IMR-90 (cell line): ENCODE measurements at regions not wholly inside any gene's neighbourhood (a gene's known extent, or its start where the extent isn't known, plus 50 kb on each side); places are given as distances from the start of the nearest gene placed in this dataset.

ENCODE experiments used
- ATAC-seq: fragments of 200-7000 bp; cut with Tn5 transposase; 2 replicates; pipeline ENCODE4 v1.9.1; 2020; ENCODE audit warnings: low read depth, mild to moderate bottlenecking, moderate library complexity
- BruUV-seq: library from RNA; stranded (reverse); fragments of 400-500 nt; replicated peaks from 2 replicates; lab custom pipeline; 2021; lab: Mats Ljungman, UMichigan
- CTCF ChIA-PET: fragments of 300-600 bp; formaldehyde crosslinking; extraction: SDS; loops from one replicate; lab custom pipeline; 2021; ENCODE audit warnings: antibody characterized with exemption; lab: Yijun Ruan, JAX
- POLR2A ChIA-PET: fragments of 300-600 bp; sonication (Branson Sonifier 250); formaldehyde crosslinking; loops from one replicate; lab custom pipeline; 2022; ENCODE audit warnings: antibody characterized with exemption; ENCODE audit not compliant: unreplicated experiment; lab: Charles Lee
- DNase-seq: peaks from one replicate; pipeline ENCODE4 v3.0.0; 2013
- H2AFZ ChIP-seq: replicated peaks from 2 replicates; pipeline ENCODE3; 2013; ENCODE audit warnings: low read length, mild to moderate bottlenecking; ENCODE audit not compliant: poor library complexity
- H2AK5ac ChIP-seq: 2 replicates; pipeline ENCODE4 v1.6.1; 2013; ENCODE audit warnings: low read depth, low read length, inconsistent platforms
- H2AK9ac ChIP-seq: replicated peaks from 2 replicates; pipeline ENCODE3; 2013; ENCODE audit warnings: mild to moderate bottlenecking, low read depth, low read length, moderate library complexity; ENCODE audit not compliant: poor library complexity
- H2BK120ac ChIP-seq: 2 replicates; pipeline ENCODE4 v1.6.1; 2013; ENCODE audit warnings: low read depth, low read length, inconsistent platforms
- H2BK15ac ChIP-seq: 3 replicates; pipeline ENCODE4 v1.6.1; 2013; ENCODE audit warnings: low read depth, low read length, inconsistent platforms
- H2BK20ac ChIP-seq: 2 replicates; pipeline ENCODE4 v1.6.1; 2013; ENCODE audit warnings: low read depth, mild to moderate bottlenecking, inconsistent platforms, low read length, moderate library complexity
- H2BK5ac ChIP-seq: 2 replicates; pipeline ENCODE4 v1.6.1; 2013; ENCODE audit warnings: mild to moderate bottlenecking, low read depth, low read length, inconsistent platforms; ENCODE audit not compliant: poor library complexity, severe bottlenecking
- H3K14ac ChIP-seq: replicated peaks from 2 replicates; pipeline ENCODE4 v1.6.1; 2013; ENCODE audit warnings: low read depth, low read length, inconsistent platforms
- H3K18ac ChIP-seq: 2 replicates; pipeline ENCODE4 v1.6.1; 2013; ENCODE audit warnings: low read depth, low read length, control low read depth
- H3K23ac ChIP-seq: 2 replicates; pipeline ENCODE4 v1.6.1; 2013; ENCODE audit warnings: low read depth, low read length, inconsistent platforms
- H3K27ac ChIP-seq: 2 replicates; pipeline ENCODE4 v1.5.1; 2013; ENCODE audit warnings: mild to moderate bottlenecking, control low read depth, low read length; ENCODE audit not compliant: insufficient read depth
- H3K27me3 ChIP-seq: 2 replicates; pipeline ENCODE4 v1.6.1; 2013; ENCODE audit warnings: low read length; ENCODE audit not compliant: control insufficient read depth, insufficient read depth
- H3K36me3 ChIP-seq: 2 replicates; pipeline ENCODE4 v1.6.1; 2013; ENCODE audit warnings: low read length, mixed read lengths; ENCODE audit not compliant: control insufficient read depth, insufficient read depth
- H3K4ac ChIP-seq: 2 replicates; pipeline ENCODE4 v1.6.1; 2013; ENCODE audit warnings: low read depth, low read length, inconsistent platforms
- H3K4me1 ChIP-seq: 2 replicates; pipeline ENCODE4 v1.6.1; 2013; ENCODE audit warnings: low read length, mixed read lengths; ENCODE audit not compliant: control insufficient read depth, insufficient read depth
- H3K4me2 ChIP-seq: 2 replicates; pipeline ENCODE4 v1.6.1; 2013; ENCODE audit warnings: low read depth, mild to moderate bottlenecking, control low read depth, low read length, moderate library complexity
- H3K4me3 ChIP-seq: 2 replicates; pipeline ENCODE4 v1.5.1; 2013; ENCODE audit warnings: low read depth, mild to moderate bottlenecking, control low read depth, low read length, moderate library complexity; ENCODE audit not compliant: insufficient read depth
- H3K56ac ChIP-seq: 2 replicates; pipeline ENCODE4 v1.6.1; 2013; ENCODE audit warnings: low read length, inconsistent platforms; ENCODE audit not compliant: insufficient read depth; ENCODE audit errors: extremely low read depth
- H3K79me1 ChIP-seq, 2 experiments: 2 replicates each; pipeline ENCODE4 v1.6.1; 2013; ENCODE audit warnings: low read length in 2 of 2, inconsistent platforms in 1 of 2, low read depth in 1 of 2
- H3K9ac ChIP-seq: 2 replicates; pipeline ENCODE4 v1.6.1; 2013; ENCODE audit warnings: low read depth, low read length, control low read depth
- H3K9me1 ChIP-seq: 2 replicates; pipeline ENCODE4 v1.6.1; 2013; ENCODE audit warnings: low read length, inconsistent platforms; ENCODE audit not compliant: insufficient read depth
- H3K9me3 ChIP-seq: 2 replicates; pipeline ENCODE4 v1.6.1; 2013; ENCODE audit warnings: low read length; ENCODE audit not compliant: control insufficient read depth, insufficient read depth
- H4K20me1 ChIP-seq: 2 replicates; pipeline ENCODE4 v1.6.1; 2013; ENCODE audit warnings: low read length, inconsistent platforms; ENCODE audit not compliant: insufficient read depth
- H4K5ac ChIP-seq: 2 replicates; pipeline ENCODE4 v1.6.1; 2013; ENCODE audit warnings: mild to moderate bottlenecking, low read depth, low read length, control low read depth
- H4K8ac ChIP-seq, 2 experiments: 2 replicates each; pipeline ENCODE4 v1.6.1; 2013; ENCODE audit warnings: low read depth in 2 of 2, low read length in 2 of 2, control low read depth in 1 of 2, inconsistent platforms in 1 of 2
- H4K91ac ChIP-seq: 2 replicates; pipeline ENCODE4 v1.6.1; 2013; ENCODE audit warnings: low read depth, low read length, inconsistent platforms; ENCODE audit not compliant: insufficient read depth
- BHLHE40 ChIP-seq: fragments of 150-350 bp; IDR thresholded peaks from 2 replicates; pipeline ENCODE4 v1.6.1; 2016; ENCODE audit warnings: mild to moderate bottlenecking, low read depth, low read length
- MAFK ChIP-seq: IDR thresholded peaks from 2 replicates; pipeline ENCODE4 v1.6.1; 2012; ENCODE audit warnings: low read depth, low read length, improper control_type of control experiment
- MAZ ChIP-seq: IDR thresholded peaks from 2 replicates; pipeline ENCODE4 v1.6.1; 2012; ENCODE audit warnings: low read depth, mild to moderate bottlenecking, low read length, improper control_type of control experiment, moderate library complexity, borderline replicate concordance
- RAD21 ChIP-seq: IDR thresholded peaks from 2 replicates; pipeline ENCODE4 v1.6.1; 2012; ENCODE audit warnings: low read length, improper control_type of control experiment
- RCOR1 ChIP-seq: IDR thresholded peaks from 2 replicates; pipeline ENCODE4 v1.6.1; 2012; ENCODE audit warnings: mild to moderate bottlenecking, low read length, improper control_type of control experiment; ENCODE audit not compliant: insufficient replicate concordance
- USF2 ChIP-seq: fragments of 150-350 bp; IDR thresholded peaks from 2 replicates; pipeline ENCODE4 v1.6.1; 2017; ENCODE audit warnings: mild to moderate bottlenecking, antibody characterized with exemption, low read length, low read depth
- WGBS, 2 experiments: methylation state at CpG; one replicate each; pipeline versions ENCODE4 v1.1.5 to v1.1.7; 2013; ENCODE audit warnings: missing lambda C conversion rate in 2 of 2; ENCODE audit not compliant: insufficient read length in 1 of 2; ENCODE audit errors: extremely low coverage in 2 of 2; 5-methylcytosine and 5-hydroxymethylcytosine counted together
- dilution Hi-C: fragments of 300-500 bp; cut with HindIII; formaldehyde crosslinking; loops from one replicate; pipeline ENCODE4 v1.14.3; 2018; ENCODE audit warnings: low sequenced_read_pairs; ENCODE audit not compliant: unreplicated experiment
- in situ Hi-C: fragments of 300-500 bp; cut with MboI; formaldehyde crosslinking; loops from 3 replicates; pipeline ENCODE4 v1.14.3; 2019; ENCODE audit warnings: low sequenced_read_pairs, inconsistent platforms, mixed read lengths
- intact Hi-C: fragments of 100-400 bp; cut with micrococcal nuclease; formaldehyde crosslinking; loops from 2 replicates; pipeline ENCODE4 v1.10.0; 2022

- Histone ChIP-seq H2AK5ac (no peak overlapping the region), H4K8ac (no peak overlapping the region), H3K4me2 (no peak overlapping the region), H3K27ac (no peak overlapping the region), H3K56ac (no peak overlapping the region), H3K36me3 (no peaks in the 10 kb centered on the region), H2BK15ac (no peak overlapping the region), H3K9me3 (no peaks in the 10 kb centered on the region; the same call in 1 of the 2 replicates), H4K5ac (no peak overlapping the region), H2BK5ac (no peak overlapping the region), H2BK20ac (no peak overlapping the region), H3K14ac (no peak overlapping the region), H3K27me3 (no peaks in the 10 kb centered on the region), H3K9me1 (no peaks in the 10 kb centered on the region), H3K4ac (no peak overlapping the region), H3K4me1 (no peaks in the 10 kb centered on the region), H3K79me1 (no peaks in the 10 kb centered on the region), H3K18ac (no peak overlapping the region), H3K4me3 (no peak overlapping the region), H3K23ac (no peak overlapping the region), H2AK9ac (no peak overlapping the region), H2AFZ (no peak overlapping the region), H4K20me1 (no peaks in the 10 kb centered on the region), H3K9ac (no peak overlapping the region), H2BK120ac (no peak overlapping the region), H4K91ac (no peak overlapping the region)
- POLR2A ChIA-PET: no interaction called here
- intact Hi-C loops: no loop called here
- TF ChIP-seq MAZ: no peak
- no peak for TF ChIP-seq RCOR1
- no peak for TF ChIP-seq MAFK
- no peak for TF ChIP-seq RAD21
- TF ChIP-seq USF2: no peak
- no peak for TF ChIP-seq BHLHE40
- CTCF ChIA-PET: no interaction called here
- dilution Hi-C loops: no loop called here
- no peak for ATAC-seq
- BruUV-seq: no TSS peak
- DNase-seq: no peak
- WGBS, 2 experiments: no CpG with 5 or more reads among the region's 5 CpGs
- in situ Hi-C loops: no loop called here
Measured at GRCh38 chrX:3204606-3205005, 141.8 kb downstream of the MXRA5 start.
